IPS-20b (cell line): ENCODE measurements at regions not wholly inside any gene's neighbourhood (a gene's known extent, or its start where the extent isn't known, plus 50 kb on each side); places are given as distances from the start of the nearest gene placed in this dataset.

Source experiments
- H3K27ac ChIP-seq: one replicate; pipeline ENCODE4 v1.5.1; 2013; ENCODE audit warnings: low read length
- H3K27me3 ChIP-seq: 2 replicates; pipeline ENCODE4 v1.6.1; 2013; ENCODE audit warnings: mild to moderate bottlenecking, low read length, inconsistent platforms; ENCODE audit not compliant: insufficient read depth
- H3K36me3 ChIP-seq: 2 replicates; pipeline ENCODE4 v1.6.1; 2013; ENCODE audit warnings: low read depth, mild to moderate bottlenecking, inconsistent platforms, low read length, moderate library complexity; ENCODE audit not compliant: insufficient read depth
- H3K4me1 ChIP-seq: 2 replicates; pipeline ENCODE4 v1.6.1; 2013; ENCODE audit warnings: mild to moderate bottlenecking, control low read depth, inconsistent platforms, low read length, moderate library complexity; ENCODE audit not compliant: insufficient read depth
- H3K4me3 ChIP-seq: 2 replicates; pipeline ENCODE4 v1.5.1; 2013; ENCODE audit warnings: mild to moderate bottlenecking, low read length, inconsistent platforms
- H3K9ac ChIP-seq: 2 replicates; pipeline ENCODE4 v1.6.1; 2013; ENCODE audit warnings: low read depth, mild to moderate bottlenecking, inconsistent platforms, low read length, moderate library complexity
- H3K9me3 ChIP-seq: 2 replicates; pipeline ENCODE4 v1.6.1; 2013; ENCODE audit warnings: mild to moderate bottlenecking, low read depth, low read length, inconsistent platforms; ENCODE audit not compliant: insufficient read depth

GRCh38 chr6:23045280-23045679 lies 475.9 kb downstream of the HDGFL1 start:
- Histone ChIP-seq H3K4me3 (no peak overlapping the region), H3K4me1 (no peaks in the 10 kb centered on the region), H3K27me3 (no peaks in the 10 kb centered on the region), H3K9me3 (no peaks in the 10 kb centered on the region), H3K36me3 (no peaks in the 10 kb centered on the region), H3K27ac (no peak overlapping the region), H3K9ac (no peak overlapping the region)

GRCh38 chr6:23055523-23055922 lies 486.2 kb downstream of the HDGFL1 start:
- peaks cover 25% of the 10 kb centered on the region; the same call in 1 of the 2 replicates for H3K9me3 ChIP-seq
- no peak overlapping the region for H3K9ac ChIP-seq
- no peaks in the 10 kb centered on the region for H3K27me3 ChIP-seq
- H3K36me3 ChIP-seq = no peaks in the 10 kb centered on the region
- H3K27ac ChIP-seq = no peak overlapping the region
- no peak overlapping the region for H3K4me3 ChIP-seq
- no peaks in the 10 kb centered on the region for H3K4me1 ChIP-seq

- Histone ChIP-seq H3K9me3 (peaks cover 16% of the 10 kb centered on the region), H3K9ac (no peak overlapping the region), H3K27me3 (no peaks in the 10 kb centered on the region), H3K4me3 (no peak overlapping the region), H3K27ac (no peak overlapping the region), H3K36me3 (no peaks in the 10 kb centered on the region), H3K4me1 (no peaks in the 10 kb centered on the region)
Measured at GRCh38 chr6:23073821-23074220, 504.5 kb downstream of the HDGFL1 start.

DNA sequence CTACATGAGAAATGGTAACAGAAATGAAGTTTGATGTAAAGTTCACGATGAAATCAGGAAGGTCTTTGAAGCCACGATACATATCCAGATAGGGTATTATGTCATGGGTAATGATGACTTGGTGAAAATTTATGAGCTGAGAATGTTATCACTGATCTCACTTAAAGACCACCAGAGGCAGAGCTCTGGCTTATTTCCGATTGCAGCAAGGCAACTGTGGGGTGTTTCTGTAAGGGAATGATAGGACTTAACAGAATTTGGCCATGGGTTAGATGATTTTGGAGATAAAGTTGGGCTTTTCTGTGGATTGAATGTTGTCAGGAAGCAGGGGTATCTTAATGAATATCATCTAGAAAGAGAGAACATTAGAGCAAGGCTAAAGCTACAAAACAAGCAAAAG lies 508.4 kb downstream of the HDGFL1 start:
- H3K27me3 ChIP-seq = no peaks in the 10 kb centered on the region

GRCh38 chr6:23081701-23082100 lies 512.3 kb downstream of the HDGFL1 start:
- Histone ChIP-seq H3K9me3 (no peaks in the 10 kb centered on the region), H3K4me1 (no peaks in the 10 kb centered on the region), H3K4me3 (no peak overlapping the region), H3K36me3 (no peaks in the 10 kb centered on the region), H3K27me3 (no peaks in the 10 kb centered on the region), H3K9ac (no peak overlapping the region), H3K27ac (no peak overlapping the region)

More for the DNA sequence above, 508.4 kb downstream of the HDGFL1 start:
- Histone ChIP-seq H3K9ac (no peak overlapping the region), H3K36me3 (no peaks in the 10 kb centered on the region), H3K4me3 (no peak overlapping the region), H3K4me1 (no peaks in the 10 kb centered on the region), H3K9me3 (peaks cover 8% of the 10 kb centered on the region; the same call in 1 of the 2 replicates), H3K27ac (no peak overlapping the region)

DNA sequence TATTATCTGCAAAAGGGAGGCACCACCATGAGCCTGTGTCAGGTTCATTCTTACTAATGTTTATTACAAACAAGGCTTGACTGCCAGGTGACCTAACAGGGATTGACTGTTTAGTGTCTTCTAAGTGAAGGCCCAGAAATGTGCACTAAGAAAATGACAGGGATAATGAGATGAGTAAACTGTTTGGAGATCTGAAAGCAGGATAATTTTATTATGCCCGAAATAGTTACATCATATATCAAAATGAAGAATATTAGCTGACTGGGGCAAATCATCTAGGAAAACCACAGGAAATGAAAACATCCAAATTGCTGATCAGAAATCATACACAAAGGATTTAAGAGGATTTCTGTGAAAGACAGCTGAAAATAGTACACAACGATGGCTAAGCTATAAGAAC lies 516.7 kb downstream of the HDGFL1 start:
- Histone ChIP-seq H3K9me3 (no peaks in the 10 kb centered on the region), H3K4me3 (no peak overlapping the region), H3K9ac (no peak overlapping the region), H3K36me3 (no peaks in the 10 kb centered on the region), H3K27me3 (no peaks in the 10 kb centered on the region), H3K4me1 (no peaks in the 10 kb centered on the region), H3K27ac (no peak overlapping the region)

- no peak overlapping the region for H3K4me3 ChIP-seq
- no peak overlapping the region for H3K9ac ChIP-seq
- no peaks in the 10 kb centered on the region for H3K4me1 ChIP-seq
- no peaks in the 10 kb centered on the region for H3K27me3 ChIP-seq
- no peaks in the 10 kb centered on the region for H3K36me3 ChIP-seq
- H3K9me3 ChIP-seq = no peaks in the 10 kb centered on the region
- H3K27ac ChIP-seq = no peak overlapping the region
Measured at GRCh38 chr6:23087471-23087870, 518.1 kb downstream of the HDGFL1 start.

GRCh38 chr6:23088761-23089160 lies 519.4 kb downstream of the HDGFL1 start:
- Histone ChIP-seq H3K36me3 (no peaks in the 10 kb centered on the region), H3K9ac (no peak overlapping the region), H3K27ac (no peak overlapping the region), H3K4me3 (no peak overlapping the region), H3K4me1 (no peaks in the 10 kb centered on the region), H3K27me3 (no peaks in the 10 kb centered on the region), H3K9me3 (no peaks in the 10 kb centered on the region)

- no peaks in the 10 kb centered on the region for H3K36me3 ChIP-seq
- H3K27me3 ChIP-seq = no peaks in the 10 kb centered on the region
- peaks cover 4% of the 10 kb centered on the region; the same call in 1 of the 2 replicates for H3K9me3 ChIP-seq
- no peaks in the 10 kb centered on the region for H3K4me1 ChIP-seq
- no peak overlapping the region for H3K9ac ChIP-seq
- H3K4me3 ChIP-seq = no peak overlapping the region
- no peak overlapping the region for H3K27ac ChIP-seq
Measured at GRCh38 chr6:23089981-23090380, 520.6 kb downstream of the HDGFL1 start.

DNA sequence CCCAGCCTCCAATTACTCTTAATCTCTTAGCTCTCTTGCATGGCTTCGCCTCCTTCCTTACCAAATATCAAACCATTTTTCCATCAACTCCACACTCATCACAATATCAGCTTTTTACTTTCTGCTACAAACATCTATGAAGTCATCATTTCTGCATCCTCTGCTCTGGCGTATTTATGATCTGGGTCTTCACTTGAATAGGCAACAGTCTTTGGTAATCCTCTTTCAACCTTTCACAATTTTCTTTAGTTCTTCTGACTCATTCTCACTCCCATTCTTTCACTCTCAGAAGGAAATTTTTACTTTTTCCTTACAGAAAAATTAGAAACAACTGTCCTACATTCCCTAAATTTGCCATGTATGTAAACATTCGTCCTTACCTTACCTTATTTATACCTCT lies 522.4 kb downstream of the HDGFL1 start:
- Histone ChIP-seq H3K27me3 (no peaks in the 10 kb centered on the region), H3K36me3 (no peaks in the 10 kb centered on the region)

DNA sequence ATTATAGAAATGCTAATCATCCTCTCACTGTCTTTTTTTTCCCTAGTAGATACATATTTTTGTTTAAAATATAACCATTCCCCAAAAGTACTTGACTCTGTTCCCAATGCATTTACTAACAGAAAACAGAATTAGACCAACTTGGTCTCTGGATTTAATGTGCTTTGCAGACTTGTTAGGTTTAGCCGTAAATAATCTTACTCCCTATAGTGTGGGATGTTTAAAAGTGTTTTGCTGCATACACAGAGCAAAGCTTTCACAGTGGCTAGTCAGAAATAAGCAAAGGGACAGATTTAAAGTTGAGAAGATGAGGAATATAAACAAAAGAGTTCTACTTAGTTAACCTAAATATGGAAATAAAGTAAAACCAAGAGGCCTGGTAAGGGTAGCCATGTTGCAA lies 527.5 kb downstream of the HDGFL1 start:
- Histone ChIP-seq H3K27me3 (no peaks in the 10 kb centered on the region), H3K4me1 (no peaks in the 10 kb centered on the region), H3K9me3 (peaks cover 15% of the 10 kb centered on the region), H3K27ac (no peak overlapping the region), H3K9ac (no peak overlapping the region), H3K4me3 (no peak overlapping the region), H3K36me3 (no peaks in the 10 kb centered on the region)

More for the DNA sequence above, 522.4 kb downstream of the HDGFL1 start:
- Histone ChIP-seq H3K4me1 (no peaks in the 10 kb centered on the region), H3K4me3 (no peak overlapping the region), H3K27ac (no peak overlapping the region), H3K9me3 (peaks cover 15% of the 10 kb centered on the region), H3K9ac (no peak overlapping the region)

- H3K4me3 ChIP-seq = no peak overlapping the region
- no peaks in the 10 kb centered on the region for H3K27me3 ChIP-seq
- no peak overlapping the region for H3K27ac ChIP-seq
- H3K9me3 ChIP-seq = peaks cover 15% of the 10 kb centered on the region
- no peaks in the 10 kb centered on the region for H3K4me1 ChIP-seq
- no peak overlapping the region for H3K9ac ChIP-seq
- H3K36me3 ChIP-seq = no peaks in the 10 kb centered on the region
Measured at GRCh38 chr6:23097566-23097965, 528.2 kb downstream of the HDGFL1 start.

- Histone ChIP-seq H3K9me3 (peaks cover 13% of the 10 kb centered on the region; the same call in 1 of the 2 replicates), H3K27me3 (no peaks in the 10 kb centered on the region), H3K27ac (no peak overlapping the region), H3K4me3 (no peak overlapping the region), H3K4me1 (no peaks in the 10 kb centered on the region), H3K36me3 (no peaks in the 10 kb centered on the region), H3K9ac (no peak overlapping the region)
Measured at GRCh38 chr6:23106951-23107350, 537.6 kb downstream of the HDGFL1 start.
